Glomerular endothelial cell (primary cell): ENCODE measurements at regions not wholly inside any gene's neighbourhood (a gene's known extent, or its start where the extent isn't known, plus 50 kb on each side); places are given as distances from the start of the nearest gene placed in this dataset.
A peak's percentile ranks its signal among the peaks of the same experiment; 100 is the strongest.
"Not testable (repeated sequence)": the region's sequence is repeated elsewhere in the genome, so short reads cannot be mapped to it uniquely, and the experiment has no call there.

ENCODE experiments used
- DNase-seq: peaks from one replicate; pipeline ENCODE4 v3.0.0-alpha.2; 2011; ENCODE audit warnings: low read depth, low spot score; ENCODE audit errors: extremely low read depth

- DNase-seq = peak; percentile 71
Measured at GRCh38 chr5:36739751-36740221, 133.4 kb downstream of the SLC1A3 start.

- DNase-seq = no peak
Measured at GRCh38 chr5:36740259-36740898, 134.0 kb downstream of the SLC1A3 start.

- no peak for DNase-seq
Measured at GRCh38 chr5:36741128-36741527, 134.7 kb downstream of the SLC1A3 start.

- DNase-seq = no peak
Measured at GRCh38 chr5:36743891-36744772, 132.4 kb upstream of the NIPBL start.

- no peak for DNase-seq
Measured at GRCh38 chr5:36744773-36745589, 131.6 kb upstream of the NIPBL start.

- DNase-seq = not testable (repeated sequence)
Measured at GRCh38 chr5:36747794-36748193, 128.8 kb upstream of the NIPBL start.

- DNase-seq = no peak
Measured at GRCh38 chr5:36751886-36752285, 124.7 kb upstream of the NIPBL start.

- DNase-seq = no peak
Measured at GRCh38 chr5:36755342-36755741, 121.2 kb upstream of the NIPBL start.

- DNase-seq = no peak
Measured at GRCh38 chr5:36755920-36756488, 120.6 kb upstream of the NIPBL start.

- DNase-seq = no peak
Measured at GRCh38 chr5:36756848-36757247, 119.7 kb upstream of the NIPBL start.

GRCh38 chr5:36759117-36759516 lies 117.5 kb upstream of the NIPBL start:
- DNase-seq = no peak

- DNase-seq = no peak
Measured at GRCh38 chr5:36763454-36763853, 113.1 kb upstream of the NIPBL start.

GRCh38 chr5:36765876-36766275 lies 110.7 kb upstream of the NIPBL start:
- no peak for DNase-seq

GRCh38 chr5:36766981-36767380 lies 109.6 kb upstream of the NIPBL start:
- no peak for DNase-seq

GRCh38 chr5:36768450-36768849 lies 108.1 kb upstream of the NIPBL start:
- DNase-seq = no peak

GRCh38 chr5:36769129-36769770 lies 107.3 kb upstream of the NIPBL start:
- no peak for DNase-seq

GRCh38 chr5:36770125-36770524 lies 106.4 kb upstream of the NIPBL start:
- no peak for DNase-seq

- DNase-seq = no peak
Measured at GRCh38 chr5:36772276-36773140, 104.1 kb upstream of the NIPBL start.

- DNase-seq = no peak
Measured at GRCh38 chr5:36777105-36777757, 99.3 kb upstream of the NIPBL start.
